HG03280 (cell line): ENCODE measurements at regions not wholly inside any gene's neighbourhood (a gene's known extent, or its start where the extent isn't known, plus 50 kb on each side); places are given as distances from the start of the nearest gene placed in this dataset.
"Not testable (repeated sequence)": the region's sequence is repeated elsewhere in the genome, so short reads cannot be mapped to it uniquely, and the experiment has no call there.

Experiments
- ATAC-seq: cut with Tn5 transposase; IDR thresholded peaks from one replicate; pipeline ENCODE4 v1.9.1; 2021; ENCODE audit warnings: mild to moderate bottlenecking, moderate library complexity; ENCODE audit not compliant: unreplicated experiment

DNA sequence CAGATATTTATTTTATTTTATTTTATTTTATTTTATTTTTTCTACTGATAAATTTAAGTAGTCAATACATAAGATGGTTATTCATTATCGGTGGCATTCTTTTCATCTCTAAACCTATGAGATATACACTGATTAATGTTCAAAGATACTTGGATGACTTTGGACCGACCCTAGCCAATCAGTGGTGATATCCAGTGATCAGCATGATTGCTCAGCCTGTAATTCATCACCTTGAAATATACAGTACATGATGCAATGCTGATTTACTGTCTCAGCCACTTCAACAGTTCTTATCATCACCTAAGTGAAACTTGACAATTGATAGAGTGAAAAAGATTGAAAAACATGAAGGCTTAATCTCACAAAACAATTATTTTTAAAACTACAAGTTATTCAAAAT, 1651.0 kb downstream of the REEP3 start:
- no peak for ATAC-seq

DNA sequence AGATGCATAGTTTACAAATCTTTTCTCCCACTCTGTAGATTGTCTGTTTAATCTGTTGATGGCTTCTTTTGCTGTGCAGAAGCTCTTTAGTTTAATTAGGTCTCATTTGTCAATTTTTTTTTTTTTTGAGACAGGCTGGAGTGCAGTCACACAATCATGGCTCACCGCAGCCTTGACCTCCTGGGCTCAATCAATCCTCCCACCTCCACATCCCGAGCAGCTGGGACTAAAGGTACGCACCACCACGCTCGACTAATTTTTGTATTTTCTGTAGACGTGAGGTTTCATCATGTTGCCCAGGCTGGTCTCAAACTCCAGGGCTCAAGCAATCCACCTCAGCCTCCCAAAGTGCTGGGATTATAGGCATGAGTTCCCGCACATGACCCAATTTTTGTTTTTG, 1655.8 kb downstream of the REEP3 start:
- ATAC-seq: no peak

DNA sequence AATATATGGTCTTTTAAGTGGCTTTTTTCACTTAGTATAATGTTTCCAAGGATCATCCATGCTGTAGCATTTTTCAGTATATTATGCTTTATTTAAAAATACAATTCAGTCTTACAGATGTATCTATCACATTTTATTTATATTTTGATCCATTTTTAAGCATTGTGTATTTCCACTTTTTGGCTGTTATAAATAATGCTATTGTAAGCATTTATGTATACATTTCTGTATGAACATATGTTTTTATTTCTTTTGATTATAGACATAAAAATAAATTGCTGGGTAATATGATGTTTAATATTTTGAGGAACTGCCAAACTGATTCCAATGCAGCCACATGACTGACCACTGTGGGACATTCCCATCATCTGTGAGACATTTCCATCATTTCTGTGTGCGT, 1662.0 kb downstream of the REEP3 start:
- ATAC-seq: no peak

DNA sequence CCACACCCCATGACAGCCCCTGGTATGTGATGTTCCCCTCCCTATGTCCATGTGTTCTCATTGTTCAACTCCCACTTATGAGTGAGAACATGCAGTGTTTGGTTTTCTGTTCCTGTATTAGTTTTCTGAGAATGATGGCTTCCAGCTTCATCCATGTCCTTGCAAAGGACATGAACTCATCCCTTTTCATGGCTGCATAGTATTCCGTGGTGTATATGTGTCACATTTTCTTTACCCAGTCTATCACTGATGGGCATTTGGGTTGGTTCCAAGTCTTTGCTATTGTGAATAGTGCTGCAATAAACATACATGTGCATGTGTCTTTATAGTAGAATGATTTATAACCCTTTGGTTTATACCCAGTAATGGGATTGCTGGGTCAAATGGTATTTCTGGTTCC, 1665.5 kb downstream of the REEP3 start:
- not testable (repeated sequence) for ATAC-seq

DNA sequence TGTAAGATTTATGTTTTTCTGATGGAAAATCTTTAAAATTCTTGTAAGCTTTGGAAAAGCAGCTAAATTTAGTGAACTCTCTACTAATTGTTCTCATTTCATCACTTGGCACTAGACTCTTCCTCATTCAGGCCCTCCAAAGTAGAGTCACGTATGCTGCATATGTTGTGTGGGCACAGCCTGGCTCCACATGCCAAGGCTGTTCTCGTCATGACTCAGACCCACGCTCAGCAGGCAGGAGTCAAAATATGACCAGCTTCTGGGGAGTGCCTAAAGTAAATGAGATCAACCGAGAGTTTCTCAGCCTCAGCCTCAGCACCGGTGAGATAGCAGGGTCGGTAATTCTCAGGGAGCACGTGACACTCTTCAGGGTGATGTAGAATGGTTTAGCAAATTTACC, 1672.9 kb downstream of the REEP3 start:
- no peak for ATAC-seq

DNA sequence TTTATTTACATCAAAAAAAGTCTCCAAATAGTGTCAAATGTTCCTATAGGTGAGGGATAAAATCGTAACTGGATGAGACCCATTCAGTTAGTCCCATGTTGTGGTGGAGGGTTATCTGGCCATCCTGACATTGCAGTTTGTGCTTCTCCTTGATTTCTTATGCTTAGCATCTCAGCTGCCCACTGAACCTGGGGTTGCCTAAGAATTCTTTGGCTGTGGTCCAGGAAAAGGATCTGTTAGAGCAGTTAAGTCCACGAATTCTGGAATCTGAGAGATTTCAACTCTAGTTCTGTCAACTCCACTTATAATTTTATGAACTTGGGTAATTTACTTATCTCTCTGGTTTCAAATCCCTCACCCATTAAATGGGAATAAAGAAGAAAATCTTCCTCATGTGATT, 1673.4 kb downstream of the REEP3 start:
- ATAC-seq: no peak

DNA sequence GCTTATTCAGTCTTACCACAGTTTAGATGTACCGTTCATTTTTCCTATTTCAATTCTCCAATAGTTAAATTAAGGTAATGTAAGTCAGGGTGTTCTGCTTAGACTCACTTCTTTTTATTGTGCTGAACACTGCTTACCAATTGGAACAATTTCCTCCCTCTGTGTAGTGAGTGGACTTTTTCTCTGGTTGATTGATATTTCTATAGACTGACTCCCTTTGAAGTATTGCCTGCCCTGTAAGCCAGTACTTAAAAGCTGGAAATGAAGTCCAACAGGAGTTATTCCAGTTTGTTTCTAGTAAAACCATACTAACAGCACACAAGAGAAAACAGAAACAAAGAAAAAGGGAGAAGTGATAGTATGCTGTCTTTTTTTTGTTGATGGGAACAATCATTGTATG, 1674.9 kb downstream of the REEP3 start:
- no peak for ATAC-seq

DNA sequence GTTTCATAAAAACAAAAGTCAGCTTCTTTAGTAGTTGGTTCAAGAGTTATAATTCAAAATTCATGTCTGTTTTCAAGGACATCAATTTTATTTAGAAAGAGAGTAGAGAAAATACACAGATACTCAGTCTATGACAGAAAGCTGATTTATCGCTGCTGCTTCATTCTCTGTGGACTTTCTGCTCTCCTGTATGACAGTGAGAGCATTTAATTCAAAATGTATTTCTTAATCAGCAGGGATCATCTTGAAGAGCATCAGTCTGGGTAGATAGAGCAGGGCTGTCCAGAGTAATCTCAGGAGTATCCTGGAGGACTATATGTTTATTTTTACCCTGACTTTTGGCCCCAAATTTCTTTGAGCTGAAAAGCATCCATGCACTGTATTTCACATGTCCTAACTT, 1676.7 kb downstream of the REEP3 start:
- no peak for ATAC-seq

DNA sequence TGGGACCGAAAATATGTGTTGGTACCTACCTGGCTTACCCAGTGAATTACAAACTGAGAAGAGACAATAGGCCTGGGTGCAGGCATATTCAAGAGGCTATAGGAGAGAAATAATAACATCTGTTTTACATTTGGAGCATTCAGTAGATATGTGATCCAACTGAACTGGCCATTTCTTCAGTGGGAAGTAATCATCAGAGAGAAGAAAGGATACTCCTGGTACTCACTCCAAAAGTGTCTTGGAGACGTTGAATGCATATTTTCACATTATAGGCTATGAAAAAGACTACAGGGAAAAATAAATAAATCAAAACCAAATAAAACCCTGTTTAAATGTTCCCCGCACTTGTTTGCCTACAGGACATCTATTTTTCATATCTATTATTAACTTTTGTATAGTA, 1680.3 kb downstream of the REEP3 start:
- no peak for ATAC-seq

DNA sequence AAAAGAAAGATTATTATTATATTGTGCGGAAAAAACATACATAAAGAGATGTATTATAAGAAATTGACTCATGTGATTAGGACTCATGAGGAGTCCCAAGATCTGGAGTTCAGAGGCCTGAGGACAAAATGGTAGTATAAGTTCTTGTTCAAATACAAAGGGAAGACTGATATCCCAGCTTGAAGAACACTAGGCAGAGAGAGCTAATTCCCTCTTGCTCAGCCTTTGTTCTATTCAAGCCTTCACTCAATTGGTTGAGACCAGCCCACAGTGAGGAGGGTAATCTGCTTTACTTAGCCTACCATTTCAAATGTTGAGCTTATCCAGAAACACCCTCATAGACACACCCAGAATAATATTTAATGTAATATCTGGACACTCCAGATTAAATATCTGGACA, 1683.8 kb downstream of the REEP3 start:
- no peak for ATAC-seq

DNA sequence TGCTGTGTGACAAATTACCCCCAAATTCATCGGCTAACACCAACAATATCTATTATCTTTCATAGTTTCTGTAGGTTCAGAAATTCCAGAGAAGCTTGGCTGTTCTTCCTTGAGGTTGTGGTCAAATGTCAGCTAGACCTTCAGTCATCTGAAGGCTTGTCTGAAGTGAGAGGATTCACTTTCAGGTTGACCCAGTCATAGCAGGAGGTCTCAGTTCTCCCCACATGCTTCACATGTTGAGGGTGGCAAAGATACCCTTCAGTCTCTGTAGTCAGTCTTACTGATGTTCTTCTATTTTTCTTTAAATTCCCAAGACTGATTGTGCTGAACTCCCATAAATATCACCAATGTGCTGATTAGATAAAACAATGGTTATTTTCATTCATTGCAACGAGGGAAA, 1692.0 kb downstream of the REEP3 start:
- no peak for ATAC-seq

DNA sequence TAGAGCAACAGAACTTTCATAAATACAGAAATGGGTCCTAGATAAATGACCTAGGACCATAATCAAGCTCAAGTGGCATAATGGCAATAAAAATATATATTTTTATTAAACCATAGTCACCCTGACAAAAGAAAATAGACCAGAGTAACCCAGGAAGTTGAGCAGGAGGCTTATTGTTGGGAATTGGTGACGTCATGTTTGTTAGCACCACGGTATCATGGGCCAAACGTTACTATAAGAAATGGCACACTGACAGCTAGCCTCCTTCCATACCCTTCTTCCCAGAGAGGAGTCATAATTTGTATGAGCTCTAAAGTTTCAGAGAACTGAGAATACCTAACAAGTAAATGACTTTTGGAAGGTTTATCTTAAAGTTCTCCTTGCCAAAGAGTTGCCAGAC, 1698.2 kb downstream of the REEP3 start:
- no peak for ATAC-seq

DNA sequence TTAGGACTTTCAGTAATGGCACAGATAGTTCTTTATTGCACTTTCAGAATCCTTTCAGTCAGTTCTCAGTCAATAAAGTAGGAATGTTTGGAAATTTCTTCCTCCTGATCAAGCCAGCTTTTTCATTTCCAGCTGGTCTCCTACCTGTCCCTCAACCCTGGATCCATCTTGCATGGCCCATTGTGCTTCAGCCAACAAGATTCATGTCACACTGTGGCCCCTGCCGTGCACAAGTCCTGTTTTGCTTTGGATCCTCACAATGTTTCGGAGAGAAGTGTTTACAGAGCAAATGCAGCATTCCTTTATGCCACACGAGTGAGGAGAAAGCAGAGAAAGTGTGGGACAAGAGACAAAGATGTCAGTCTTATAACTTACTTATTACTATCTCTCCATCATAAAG, 1694.7 kb upstream of the LRRTM3 start:
- no peak for ATAC-seq

DNA sequence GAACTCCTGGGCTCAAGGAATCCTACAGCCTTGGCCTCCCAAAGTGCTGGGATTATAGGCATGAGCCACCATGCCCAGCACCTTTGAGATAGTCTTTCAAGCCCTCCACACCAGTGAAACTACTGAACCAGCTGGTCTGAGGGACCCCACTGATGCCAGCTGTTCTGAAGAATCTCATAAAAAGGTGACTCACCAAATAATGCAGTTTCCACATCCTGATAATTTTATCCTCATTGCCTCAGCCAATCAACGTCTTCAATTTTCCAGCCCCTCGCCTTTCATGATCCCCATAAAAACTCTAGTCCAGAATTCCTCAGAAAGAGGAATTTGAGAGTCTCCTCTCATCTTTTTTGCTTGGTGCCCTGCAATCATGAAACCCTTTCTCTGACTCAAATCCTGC, 1691.6 kb upstream of the LRRTM3 start:
- ATAC-seq: no peak

DNA sequence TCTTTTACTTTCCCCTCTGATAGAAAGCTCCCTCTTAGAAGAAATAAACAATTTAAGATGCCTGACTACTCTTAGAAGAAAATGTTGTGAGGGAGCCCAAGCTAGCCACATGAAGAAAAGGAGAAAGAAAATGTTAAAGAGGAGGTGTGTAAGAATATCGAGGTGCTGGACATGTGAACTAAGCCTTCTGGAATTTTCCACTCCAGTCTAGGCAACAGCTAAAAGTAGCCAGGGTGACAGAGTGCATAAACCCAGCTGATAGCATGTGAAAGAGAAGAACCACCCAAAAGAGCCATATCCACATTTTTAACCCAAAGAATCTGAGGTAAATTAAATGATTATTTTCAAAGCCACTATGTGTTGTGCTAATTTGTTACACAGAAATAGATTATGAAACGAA, 1690.6 kb upstream of the LRRTM3 start:
- no peak for ATAC-seq

DNA sequence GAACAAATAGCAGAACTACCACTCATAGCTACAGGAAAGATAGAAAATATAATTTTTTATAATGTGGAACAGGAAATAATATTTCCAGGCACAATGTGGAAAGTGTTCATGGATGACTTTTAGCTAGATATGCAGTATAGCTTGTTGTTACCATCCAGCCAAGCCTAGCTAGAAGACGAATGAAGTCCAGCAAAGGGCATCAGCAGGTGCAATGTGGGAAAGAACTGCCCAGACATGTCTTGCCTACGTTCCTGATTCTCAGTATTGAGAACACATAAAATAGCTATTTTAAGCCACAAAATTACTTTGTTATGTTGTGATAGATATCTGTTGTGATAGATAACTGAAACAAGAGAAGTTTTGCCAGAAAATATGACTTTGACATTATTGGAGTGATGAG, 1690.0 kb upstream of the LRRTM3 start:
- ATAC-seq: no peak

DNA sequence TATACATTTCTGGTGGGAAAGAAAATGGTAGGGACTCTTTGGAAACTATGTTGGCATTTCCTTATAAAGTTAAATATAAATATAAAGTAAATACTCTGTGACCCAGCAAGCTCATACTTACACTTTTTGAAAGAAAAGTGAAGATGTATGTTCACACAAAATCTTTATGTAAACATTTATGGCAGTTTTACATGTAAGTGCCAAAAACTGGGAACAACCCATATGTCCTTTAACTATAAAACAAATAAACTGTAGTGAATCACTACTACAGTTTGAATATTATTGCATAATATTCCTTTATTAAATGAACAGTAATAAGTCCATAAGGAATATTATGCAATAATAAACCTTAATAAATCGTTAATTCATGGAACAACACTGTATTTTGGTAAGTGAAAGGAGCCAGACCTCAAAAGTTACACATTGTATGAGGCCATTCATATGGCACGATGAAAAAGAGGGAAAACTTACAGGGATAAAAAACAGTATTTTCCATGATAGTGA, 1660.3 kb upstream of the LRRTM3 start:
- ATAC-seq: no peak

DNA sequence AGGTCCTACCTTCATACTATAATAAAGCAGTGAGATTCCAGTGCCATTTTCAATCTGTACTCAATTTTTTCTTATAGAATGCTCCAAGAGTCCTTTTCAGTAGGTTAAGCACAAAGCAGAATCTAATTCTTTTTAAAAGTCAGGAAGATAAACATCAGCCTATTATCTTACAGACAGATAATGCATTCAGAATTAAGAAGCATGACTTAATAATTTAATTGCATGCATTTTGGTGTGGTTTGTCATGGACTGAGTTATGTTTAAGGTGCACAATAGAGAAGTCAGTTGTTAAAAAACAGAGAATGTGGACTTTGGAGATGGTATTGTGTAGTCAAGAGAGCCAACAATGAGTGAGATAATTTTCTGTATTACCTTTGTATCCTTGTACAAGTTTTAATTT, 1656.3 kb upstream of the LRRTM3 start:
- ATAC-seq: not testable (repeated sequence)

DNA sequence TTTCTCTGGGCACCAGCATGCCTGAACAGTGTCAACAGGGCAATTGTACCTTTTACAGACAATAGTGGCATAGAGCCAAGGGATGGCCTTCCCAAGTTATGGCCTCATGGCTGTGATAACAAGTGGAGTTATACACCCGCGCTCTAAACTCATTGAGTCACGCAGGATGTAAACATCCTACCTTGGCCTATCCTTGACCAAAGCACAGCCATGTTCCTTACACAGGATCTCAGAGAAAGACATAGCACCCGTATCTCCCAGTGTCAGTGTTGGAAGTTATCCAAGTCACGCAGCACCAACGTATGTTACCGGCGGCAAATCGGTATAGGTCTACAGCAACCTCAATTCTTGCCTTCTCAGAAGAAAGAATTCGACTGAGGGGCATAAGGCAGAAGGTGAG, 1654.9 kb upstream of the LRRTM3 start:
- ATAC-seq: no peak

DNA sequence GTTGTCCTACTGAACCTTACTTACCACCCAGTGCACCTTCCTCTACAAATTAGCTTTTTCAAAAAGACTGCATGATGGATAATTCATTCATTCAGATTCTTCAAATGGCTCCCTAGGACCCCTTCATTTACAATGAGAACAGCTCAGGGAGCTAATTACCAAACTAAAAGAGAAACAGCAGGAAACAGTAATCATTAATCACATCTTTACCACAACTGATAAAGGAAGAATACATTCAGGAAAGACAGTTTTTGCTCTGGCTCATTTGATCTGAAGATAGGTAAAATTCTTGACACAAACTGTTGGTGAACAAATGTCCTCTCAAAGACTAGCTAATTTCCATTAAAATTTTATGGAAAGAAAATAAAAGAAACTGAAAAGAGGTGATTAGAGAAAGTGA, 1652.7 kb upstream of the LRRTM3 start:
- ATAC-seq: no peak

DNA sequence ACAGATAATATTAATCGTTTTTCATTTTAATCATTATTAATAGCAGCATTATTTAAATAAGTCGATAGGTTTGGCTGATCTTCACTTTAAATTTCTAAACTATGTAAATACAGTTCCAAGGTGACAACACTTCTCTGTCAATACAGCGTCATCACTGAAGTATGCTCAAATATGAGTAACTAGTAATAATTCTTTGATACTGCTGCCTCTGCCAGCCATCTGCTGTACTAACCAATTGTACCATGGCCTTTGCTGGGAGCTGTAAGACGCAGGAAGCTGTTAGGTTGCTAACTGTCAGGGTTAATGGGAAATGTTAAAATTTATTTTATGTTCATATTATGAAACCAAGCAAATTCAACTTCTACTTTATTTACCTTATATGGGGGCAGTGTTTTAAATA, 1650.5 kb upstream of the LRRTM3 start:
- no peak for ATAC-seq

DNA sequence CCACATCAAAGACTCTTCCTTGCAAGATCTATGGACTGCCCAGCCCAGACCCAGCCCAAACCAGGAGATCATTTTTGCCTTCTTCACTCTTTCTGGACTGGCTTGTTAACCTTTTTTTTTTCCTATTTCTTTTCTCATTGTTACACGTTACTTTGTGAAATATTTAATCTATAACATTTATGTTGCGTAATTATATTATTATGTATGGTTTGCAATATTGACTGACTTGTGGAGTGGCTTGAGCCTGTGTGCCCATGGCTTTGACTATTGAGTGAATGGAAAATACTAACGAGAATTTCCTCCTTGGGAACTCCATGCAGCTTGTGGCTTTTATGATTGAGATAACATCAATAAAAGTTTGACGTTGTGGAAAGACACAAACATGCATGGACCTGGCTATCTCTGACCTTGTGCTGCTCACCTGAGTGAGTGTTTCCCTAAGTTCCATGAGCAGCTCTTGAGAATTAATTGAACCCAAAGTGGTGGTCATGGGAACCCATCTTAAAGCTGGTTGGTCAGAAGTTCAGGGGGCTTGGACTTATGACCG, 1641.3 kb upstream of the LRRTM3 start:
- no peak for ATAC-seq

DNA sequence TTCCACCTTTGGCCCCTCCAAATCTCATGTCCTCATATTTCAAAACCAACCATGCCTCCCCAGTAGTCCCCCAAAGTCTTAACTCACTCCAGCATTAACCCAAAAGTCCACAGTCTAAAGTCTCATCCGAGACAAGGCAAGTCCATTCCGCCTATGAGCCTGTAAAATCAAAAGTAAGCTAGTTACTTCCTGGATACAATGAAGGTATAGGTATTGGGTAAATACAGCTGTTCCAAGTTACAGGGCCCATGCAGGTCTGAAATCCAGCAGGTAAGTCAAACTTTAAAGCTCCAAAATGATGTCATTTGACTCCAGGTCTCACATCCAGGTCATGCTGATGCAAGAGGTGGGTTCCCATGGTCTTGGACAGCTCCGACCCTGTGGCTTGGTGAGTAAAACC, 1640.1 kb upstream of the LRRTM3 start:
- ATAC-seq: not testable (repeated sequence)

DNA sequence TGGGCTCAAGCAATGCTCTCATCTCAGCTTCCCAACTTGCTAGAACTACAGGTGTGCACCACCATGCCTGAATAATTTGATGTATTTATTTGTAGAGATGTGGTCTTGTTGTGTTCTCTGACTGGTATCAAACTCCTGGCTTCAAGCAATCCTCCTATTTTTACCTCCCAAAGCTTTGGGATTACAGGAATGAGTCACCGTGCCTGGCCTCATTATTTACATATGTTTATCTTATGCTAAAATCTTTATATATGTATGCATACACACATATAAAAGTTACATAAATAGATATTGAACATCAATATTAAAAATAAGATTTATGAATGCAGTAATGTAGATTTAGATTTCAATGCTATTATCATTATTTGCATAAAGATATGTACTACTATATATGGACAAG, 1634.5 kb upstream of the LRRTM3 start:
- ATAC-seq: no peak
